ENCODE measurements at regions not wholly inside any gene's neighbourhood (a gene's known extent, or its start where the extent isn't known, plus 50 kb on each side); places are given as distances from the start of the nearest gene placed in this dataset.

DNA sequence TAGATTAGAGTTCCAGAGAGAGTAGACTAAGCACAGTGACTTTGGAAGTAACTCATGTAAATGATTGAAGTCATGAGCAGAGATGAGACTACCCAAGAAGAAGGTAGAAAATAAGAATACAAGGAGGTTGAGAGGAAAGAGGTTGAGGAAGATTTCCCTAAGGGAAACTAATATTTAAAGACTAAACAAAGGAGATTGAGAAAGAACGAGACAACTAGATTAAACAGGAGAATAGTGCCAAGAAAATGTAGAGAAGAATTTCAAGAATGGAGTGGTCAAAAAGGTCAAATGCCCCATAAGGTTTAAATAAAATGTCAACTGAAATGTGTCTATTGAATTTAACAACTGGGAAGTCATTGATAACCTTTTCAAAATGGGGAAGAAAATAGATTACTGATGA, 59.0 kb downstream of the RPS29 start:
- Histone ChIP-seq H3K27me3 (ENCODE audit: control insufficient read depth, low read length) (no peaks in the 10 kb centered on the region; the same call in 1 of the 2 replicates), H3K9me3 (ENCODE audit: control insufficient read depth, insufficient read depth, low read length) (no peaks in the 10 kb centered on the region), H3K36me3 (ENCODE audit: control insufficient read depth, low read length) (no peaks in the 10 kb centered on the region), H3K4me3 (ENCODE audit: low read length) (no peak overlapping the region), H3K79me2 (ENCODE audit: control insufficient read depth, low read length) (no peaks in the 10 kb centered on the region), H3K4me1 (ENCODE audit: control insufficient read depth, low read length) (no peaks in the 10 kb centered on the region), H3K9me2 (replicated peaks; ENCODE audit: control insufficient read depth, low read length) (no peaks in the 10 kb centered on the region), H4K20me1 (ENCODE audit: control insufficient read depth, insufficient read depth, low read depth, low read length) (no peaks in the 10 kb centered on the region), H3F3A (ENCODE audit: control insufficient read depth, insufficient read depth) (no peaks in the 10 kb centered on the region), H3K4me2 (ENCODE audit: low read length) (no peak overlapping the region), H3K27ac (ENCODE audit: low read depth, low read length) (no peak overlapping the region)
- TF ChIP-seq EZH2phosphoT487 (IDR thresholded peaks at IDR 0.05; ENCODE audit: borderline replicate concordance, low read length), result no peak
- no peak for TF ChIP-seq CTCF (IDR thresholded peaks at IDR 0.05; ENCODE audit: low read depth, low read length, poor library complexity, severe bottlenecking)

GRCh38 chr14:49526101-49526500, 60.1 kb downstream of the RPS29 start:
- H3F3A ChIP-seq (ENCODE audit: control insufficient read depth, insufficient read depth), result no peaks in the 10 kb centered on the region
- no peak overlapping the region for H3K4me3 ChIP-seq (ENCODE audit: low read length)
- no peaks in the 10 kb centered on the region for H3K79me2 ChIP-seq (ENCODE audit: control insufficient read depth, low read length)
- no peaks in the 10 kb centered on the region for H4K20me1 ChIP-seq (ENCODE audit: control insufficient read depth, insufficient read depth, low read depth, low read length)
- H3K27me3 ChIP-seq (ENCODE audit: control insufficient read depth, low read length), result peaks cover 3% of the 10 kb centered on the region; the same call in 1 of the 2 replicates
- no peak overlapping the region for H3K4me2 ChIP-seq (ENCODE audit: low read length)
- no peak overlapping the region for H3K27ac ChIP-seq (ENCODE audit: low read depth, low read length)
- H3K4me1 ChIP-seq (ENCODE audit: control insufficient read depth, low read length), result no peaks in the 10 kb centered on the region
- TF ChIP-seq EZH2phosphoT487 (IDR thresholded peaks at IDR 0.05; ENCODE audit: borderline replicate concordance, low read length) (no peak), CTCF (IDR thresholded peaks at IDR 0.05; ENCODE audit: low read depth, low read length, poor library complexity, severe bottlenecking) (no peak)
- H3K36me3 ChIP-seq (ENCODE audit: control insufficient read depth, low read length), result no peaks in the 10 kb centered on the region
- H3K9me2 ChIP-seq (replicated peaks; ENCODE audit: control insufficient read depth, low read length), result no peaks in the 10 kb centered on the region
- no peaks in the 10 kb centered on the region for H3K9me3 ChIP-seq (ENCODE audit: control insufficient read depth, insufficient read depth, low read length)

- Histone ChIP-seq H3K79me2 (ENCODE audit: control insufficient read depth, low read length) (no peaks in the 10 kb centered on the region), H3K27me3 (ENCODE audit: control insufficient read depth, low read length) (peaks cover 6% of the 10 kb centered on the region; the same call in 1 of the 2 replicates), H3K9me2 (replicated peaks; ENCODE audit: control insufficient read depth, low read length) (no peaks in the 10 kb centered on the region), H3K9me3 (ENCODE audit: control insufficient read depth, insufficient read depth, low read length) (no peaks in the 10 kb centered on the region), H3F3A (ENCODE audit: control insufficient read depth, insufficient read depth) (no peaks in the 10 kb centered on the region), H3K4me2 (ENCODE audit: low read length) (no peak overlapping the region), H3K4me1 (ENCODE audit: control insufficient read depth, low read length) (no peaks in the 10 kb centered on the region), H3K27ac (ENCODE audit: low read depth, low read length) (no peak overlapping the region), H3K36me3 (ENCODE audit: control insufficient read depth, low read length) (no peaks in the 10 kb centered on the region), H3K4me3 (ENCODE audit: low read length) (no peak overlapping the region), H4K20me1 (ENCODE audit: control insufficient read depth, insufficient read depth, low read depth, low read length) (no peaks in the 10 kb centered on the region)
- no peak for TF ChIP-seq CTCF (IDR thresholded peaks at IDR 0.05; ENCODE audit: low read depth, low read length, poor library complexity, severe bottlenecking)
- TF ChIP-seq EZH2phosphoT487 (IDR thresholded peaks at IDR 0.05; ENCODE audit: borderline replicate concordance, low read length), result no peak
Measured at GRCh38 chr14:49516286-49516685, 69.9 kb downstream of the RPS29 start.
